ENCODE measurements at regions not wholly inside any gene's neighbourhood (a gene's known extent, or its start where the extent isn't known, plus 50 kb on each side); places are given as distances from the start of the nearest gene placed in this dataset.

- no peak for ATAC-seq (ENCODE audit: poor library complexity)
- intact Hi-C loops (cut with DNase I), result no loop called here
- no peak for DNase-seq
Measured at GRCh38 chrX:44096666-44097065, 123.5 kb upstream of the NDP start.

- intact Hi-C loops (cut with DNase I), result no loop called here
- DNase-seq, result no peak
- ATAC-seq (ENCODE audit: poor library complexity), result no peak
Measured at GRCh38 chrX:44094821-44095530, 121.8 kb upstream of the NDP start.

GRCh38 chrX:44093431-44093830 lies 120.2 kb upstream of the NDP start:
- intact Hi-C loops (cut with DNase I), result no loop called here
- no peak for ATAC-seq (ENCODE audit: poor library complexity)
- no peak for DNase-seq

GRCh38 chrX:44092778-44093177 lies 119.6 kb upstream of the NDP start:
- ATAC-seq (ENCODE audit: poor library complexity) (no peak), DNase-seq (no peak)
- intact Hi-C loops (cut with DNase I), result no loop called here

- intact Hi-C loops (cut with DNase I), result no loop called here
- ATAC-seq (ENCODE audit: poor library complexity) (no peak), DNase-seq (no peak)
Measured at GRCh38 chrX:44088510-44089144, 115.4 kb upstream of the NDP start.

GRCh38 chrX:44085209-44085608 lies 112.0 kb upstream of the NDP start:
- intact Hi-C loops (cut with DNase I), result no loop called here
- DNase-seq, result no peak

GRCh38 chrX:44082829-44083228 lies 109.6 kb upstream of the NDP start:
- intact Hi-C loops (cut with DNase I), result no loop called here
- ATAC-seq (ENCODE audit: poor library complexity) (no peak), DNase-seq (no peak)

More at GRCh38 chrX:44085209-44085608, 112.0 kb upstream of the NDP start:
- no peak for ATAC-seq (ENCODE audit: poor library complexity)

- intact Hi-C loops (cut with DNase I), result no loop called here
- DNase-seq, result no peak
- no peak for ATAC-seq (ENCODE audit: poor library complexity)
Measured at GRCh38 chrX:44080083-44080482, 106.9 kb upstream of the NDP start.

- DNase-seq, result no peak
- no peak for ATAC-seq (ENCODE audit: poor library complexity)
- intact Hi-C loops (cut with DNase I), result no loop called here
Measured at GRCh38 chrX:44072631-44073030, 99.4 kb upstream of the NDP start.

- intact Hi-C loops (cut with DNase I), result no loop called here
- ATAC-seq (ENCODE audit: poor library complexity) (no peak), DNase-seq (no peak)
Measured at GRCh38 chrX:44071847-44072551, 98.8 kb upstream of the NDP start.

- no peak for DNase-seq
- intact Hi-C loops (cut with DNase I), result no loop called here
- no peak for ATAC-seq (ENCODE audit: poor library complexity)
Measured at GRCh38 chrX:44071070-44071645, 98.0 kb upstream of the NDP start.

- ATAC-seq (ENCODE audit: poor library complexity), result no peak
- intact Hi-C loops (cut with DNase I), result no loop called here
- no peak for DNase-seq
Measured at GRCh38 chrX:44068043-44068442, 94.9 kb upstream of the NDP start.

GRCh38 chrX:44063606-44064005 lies 90.4 kb upstream of the NDP start:
- intact Hi-C loops (cut with DNase I), result no loop called here
- DNase-seq (no peak), ATAC-seq (ENCODE audit: poor library complexity) (no peak)

GRCh38 chrX:44062840-44063239 lies 89.7 kb upstream of the NDP start:
- intact Hi-C loops (cut with DNase I), result no loop called here
- ATAC-seq (ENCODE audit: poor library complexity), result no peak
- DNase-seq, result no peak

GRCh38 chrX:44061968-44062614 lies 88.9 kb upstream of the NDP start:
- ATAC-seq (ENCODE audit: poor library complexity) (no peak), DNase-seq (no peak)
- intact Hi-C loops (cut with DNase I), result no loop called here

- DNase-seq, result no peak
- ATAC-seq (ENCODE audit: poor library complexity), result no peak
- intact Hi-C loops (cut with DNase I), result no loop called here
Measured at GRCh38 chrX:44060221-44060620, 87.0 kb upstream of the NDP start.

GRCh38 chrX:44058339-44058738 lies 85.1 kb upstream of the NDP start:
- no peak for ATAC-seq (ENCODE audit: poor library complexity)
- intact Hi-C loops (cut with DNase I), result no loop called here
- DNase-seq, result no peak

- no peak for DNase-seq
- ATAC-seq (ENCODE audit: poor library complexity), result no peak
- intact Hi-C loops (cut with DNase I), result no loop called here
Measured at GRCh38 chrX:44055638-44056037, 82.4 kb upstream of the NDP start.

GRCh38 chrX:44054863-44055601 lies 81.8 kb upstream of the NDP start:
- intact Hi-C loops (cut with DNase I), result no loop called here
- DNase-seq, result no peak

More at GRCh38 chrX:44054863-44055601, 81.8 kb upstream of the NDP start:
- ATAC-seq (ENCODE audit: poor library complexity), result no peak

All from Right ventricle myocardium superior (tissue), 1 donor.